Fibroblast of the aortic adventitia (primary cell): ENCODE measurements at regions not wholly inside any gene's neighbourhood (a gene's known extent, or its start where the extent isn't known, plus 50 kb on each side); places are given as distances from the start of the nearest gene placed in this dataset.

Experiments used
- DNase-seq: peaks from one replicate; pipeline ENCODE4 v3.0.0-alpha.2; 2010; ENCODE audit warnings: low read depth
- H3K4me3 ChIP-seq: 2 replicates; pipeline ENCODE4 v1.5.1; 2011; ENCODE audit warnings: low read depth, mild to moderate bottlenecking, control low read depth, low read length, moderate library complexity
- TF ChIP-seq, protein P1 (sequence below): IDR thresholded peaks from 2 replicates; pipeline ENCODE4 v1.5.1; 2011; ENCODE audit warnings: mild to moderate bottlenecking, low read length, control low read depth, inconsistent platforms; ENCODE audit not compliant: insufficient read depth

GRCh38 chr2:64386676-64387075 is 67.3 kb upstream of the LGALSL start:
- no peak for DNase-seq
- H3K4me3 ChIP-seq, result no peak overlapping the region
- TF ChIP-seq, protein P1, sequence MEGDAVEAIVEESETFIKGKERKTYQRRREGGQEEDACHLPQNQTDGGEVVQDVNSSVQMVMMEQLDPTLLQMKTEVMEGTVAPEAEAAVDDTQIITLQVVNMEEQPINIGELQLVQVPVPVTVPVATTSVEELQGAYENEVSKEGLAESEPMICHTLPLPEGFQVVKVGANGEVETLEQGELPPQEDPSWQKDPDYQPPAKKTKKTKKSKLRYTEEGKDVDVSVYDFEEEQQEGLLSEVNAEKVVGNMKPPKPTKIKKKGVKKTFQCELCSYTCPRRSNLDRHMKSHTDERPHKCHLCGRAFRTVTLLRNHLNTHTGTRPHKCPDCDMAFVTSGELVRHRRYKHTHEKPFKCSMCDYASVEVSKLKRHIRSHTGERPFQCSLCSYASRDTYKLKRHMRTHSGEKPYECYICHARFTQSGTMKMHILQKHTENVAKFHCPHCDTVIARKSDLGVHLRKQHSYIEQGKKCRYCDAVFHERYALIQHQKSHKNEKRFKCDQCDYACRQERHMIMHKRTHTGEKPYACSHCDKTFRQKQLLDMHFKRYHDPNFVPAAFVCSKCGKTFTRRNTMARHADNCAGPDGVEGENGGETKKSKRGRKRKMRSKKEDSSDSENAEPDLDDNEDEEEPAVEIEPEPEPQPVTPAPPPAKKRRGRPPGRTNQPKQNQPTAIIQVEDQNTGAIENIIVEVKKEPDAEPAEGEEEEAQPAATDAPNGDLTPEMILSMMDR, result no peak

GRCh38 chr2:64390586-64390985 is 63.4 kb upstream of the LGALSL start:
- H3K4me3 ChIP-seq, result no peak overlapping the region
- DNase-seq, result no peak
- TF ChIP-seq, protein P1, result no peak

GRCh38 chr2:64391424-64391823 is 62.5 kb upstream of the LGALSL start:
- TF ChIP-seq, protein P1, result no peak
- no peak overlapping the region for H3K4me3 ChIP-seq
- no peak for DNase-seq

DNA sequence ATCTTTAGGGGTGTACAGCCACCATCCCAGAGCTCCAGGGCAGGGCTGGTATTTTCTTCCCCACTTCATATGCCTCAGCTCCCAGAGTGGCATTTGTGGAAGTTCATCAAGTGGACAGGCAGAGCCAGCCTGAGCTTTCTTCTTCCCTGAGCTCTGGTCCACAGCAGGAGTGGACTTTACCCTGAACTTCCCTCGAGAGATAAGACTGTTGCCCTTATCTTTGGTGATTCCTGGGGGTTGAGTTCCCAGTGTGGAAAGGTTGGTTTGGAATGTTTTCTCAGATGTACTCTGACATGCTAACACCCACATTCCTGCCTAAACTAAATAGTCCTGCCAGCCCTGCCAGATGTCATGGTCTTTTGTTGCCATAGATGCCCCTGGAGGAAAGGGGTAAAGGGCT is 62.0 kb upstream of the LGALSL start:
- peak; percentile 12 for DNase-seq
- TF ChIP-seq, protein P1, result no peak
- no peak overlapping the region for H3K4me3 ChIP-seq

GRCh38 chr2:64392529-64392928 is 61.4 kb upstream of the LGALSL start:
- DNase-seq, result no peak
- H3K4me3 ChIP-seq, result no peak overlapping the region
- TF ChIP-seq, protein P1, result no peak

GRCh38 chr2:64393383-64394010 is 60.5 kb upstream of the LGALSL start:
- TF ChIP-seq, protein P1, result no peak
- H3K4me3 ChIP-seq, result no peak overlapping the region
- no peak for DNase-seq

- no peak for DNase-seq
- TF ChIP-seq, protein P1, result no peak
- H3K4me3 ChIP-seq, result no peak overlapping the region
Observed at GRCh38 chr2:64394153-64394552, 59.8 kb upstream of the LGALSL start.
